ENCODE measurements at regions not wholly inside any gene's neighbourhood (a gene's known extent, or its start where the extent isn't known, plus 50 kb on each side); places are given as distances from the start of the nearest gene placed in this dataset.

- TF ChIP-seq CTCF (conservative IDR thresholded peaks at IDR 0.05; ENCODE audit: low read depth, low read length) (no peak), CHD1 (IDR thresholded peaks at IDR 0.05; ENCODE audit: low read depth, low read length) (no peak), MAZ (IDR thresholded peaks at IDR 0.05; ENCODE audit: borderline replicate concordance, low read depth, low read length) (no peak), POLR2A (IDR thresholded peaks at IDR 0.05; ENCODE audit: low read depth, low read length) (no peak)
These were observed 303.7 kb upstream of the DIO3 start for GRCh38 chr14:101257551-101257950.
